HEK293 (cell line): ENCODE measurements at regions not wholly inside any gene's neighbourhood (a gene's known extent, or its start where the extent isn't known, plus 50 kb on each side); places are given as distances from the start of the nearest gene placed in this dataset.

Experiments
- ATF2 ChIP-seq: fragments of 450-650 bp; formaldehyde crosslinking; IDR thresholded peaks from 2 replicates; pipeline ENCODE4 v1.5.1; 2016; ENCODE audit warnings: missing biosample characterization, missing genetic modification characterization, low read depth
- BCL11A ChIP-seq: fragments of 450-650 bp; formaldehyde crosslinking; IDR thresholded peaks from 2 replicates; pipeline ENCODE4 v1.5.1; 2016; ENCODE audit warnings: low read depth, missing biosample characterization, missing genetic modification characterization
- GFI1B ChIP-seq: fragments of 450-650 bp; formaldehyde crosslinking; IDR thresholded peaks from 2 replicates; pipeline ENCODE4 v1.5.1; 2016; ENCODE audit warnings: missing biosample characterization, missing genetic modification characterization
- GLI4 ChIP-seq: fragments of 450-650 bp; formaldehyde crosslinking; IDR thresholded peaks from 2 replicates; pipeline ENCODE4 v1.5.1; 2016; ENCODE audit warnings: missing biosample characterization, missing genetic modification characterization
- GLIS1 ChIP-seq: fragments of 450-650 bp; formaldehyde crosslinking; IDR thresholded peaks from 2 replicates; pipeline ENCODE4 v1.5.1; 2016; ENCODE audit warnings: missing biosample characterization, missing genetic modification characterization
- GLIS2 ChIP-seq: fragments of 450-650 bp; formaldehyde crosslinking; IDR thresholded peaks from 2 replicates; pipeline ENCODE4 v1.5.1; 2016; ENCODE audit warnings: missing biosample characterization, missing genetic modification characterization
- IKZF3 ChIP-seq: fragments of 450-650 bp; IDR thresholded peaks from 2 replicates; pipeline ENCODE4 v1.5.0; 2018; ENCODE audit warnings: missing biosample characterization, mild to moderate bottlenecking, missing genetic modification characterization, moderate library complexity
- KLF1 ChIP-seq: fragments of 450-650 bp; formaldehyde crosslinking; IDR thresholded peaks from 2 replicates; pipeline ENCODE4 v1.5.1; 2016; ENCODE audit warnings: missing biosample characterization, missing genetic modification characterization
- PRDM10 ChIP-seq: fragments of 450-650 bp; formaldehyde crosslinking; IDR thresholded peaks from 2 replicates; pipeline ENCODE4 v1.5.1; 2016; ENCODE audit warnings: missing biosample characterization, missing genetic modification characterization
- REST ChIP-seq: fragments of 450-650 bp; formaldehyde crosslinking; IDR thresholded peaks from 2 replicates; pipeline ENCODE4 v1.5.1; 2016; ENCODE audit warnings: missing biosample characterization, missing genetic modification characterization
- SCRT2 ChIP-seq: fragments of 450-650 bp; formaldehyde crosslinking; IDR thresholded peaks from 2 replicates; pipeline ENCODE4 v1.5.1; 2016; ENCODE audit warnings: missing biosample characterization, missing genetic modification characterization
- SP7 ChIP-seq: fragments of 450-650 bp; formaldehyde crosslinking; IDR thresholded peaks from 2 replicates; pipeline ENCODE4 v1.5.1; 2016; ENCODE audit warnings: missing biosample characterization, missing genetic modification characterization
- WT1 ChIP-seq: fragments of 450-650 bp; formaldehyde crosslinking; IDR thresholded peaks from 2 replicates; pipeline ENCODE4 v1.5.1; 2016; ENCODE audit warnings: missing biosample characterization, missing genetic modification characterization
- ZNF146 ChIP-seq: fragments of 450-650 bp; formaldehyde crosslinking; IDR thresholded peaks from 2 replicates; pipeline ENCODE4 v1.5.1; 2016; ENCODE audit warnings: missing biosample characterization, missing genetic modification characterization
- ZNF157 ChIP-seq: fragments of 450-650 bp; formaldehyde crosslinking; IDR thresholded peaks from 2 replicates; pipeline ENCODE4 v1.5.1; 2016; ENCODE audit warnings: missing biosample characterization, missing genetic modification characterization
- ZNF211 ChIP-seq: fragments of 450-650 bp; formaldehyde crosslinking; IDR thresholded peaks from 2 replicates; pipeline ENCODE4 v1.5.1; 2016; ENCODE audit warnings: low read depth, missing biosample characterization, missing genetic modification characterization
- ZNF24 ChIP-seq: fragments of 450-650 bp; formaldehyde crosslinking; IDR thresholded peaks from 2 replicates; pipeline ENCODE4 v1.5.1; 2016; ENCODE audit warnings: missing biosample characterization, missing genetic modification characterization
- ZNF292 ChIP-seq: fragments of 450-650 bp; formaldehyde crosslinking; IDR thresholded peaks from 2 replicates; pipeline ENCODE4 v1.5.1; 2016; ENCODE audit warnings: low read depth, missing biosample characterization, missing genetic modification characterization, borderline replicate concordance
- ZNF433 ChIP-seq: fragments of 450-650 bp; formaldehyde crosslinking; IDR thresholded peaks from 2 replicates; pipeline ENCODE4 v1.5.1; 2016; ENCODE audit warnings: missing biosample characterization, missing genetic modification characterization, low read depth
- ZNF510 ChIP-seq: fragments of 450-650 bp; formaldehyde crosslinking; IDR thresholded peaks from 2 replicates; pipeline ENCODE4 v1.5.1; 2018; ENCODE audit warnings: mild to moderate bottlenecking, missing genetic modification characterization, missing biosample characterization; ENCODE audit not compliant: insufficient replicate concordance
- ZNF529 ChIP-seq: fragments of 450-650 bp; formaldehyde crosslinking; IDR thresholded peaks from 2 replicates; pipeline ENCODE4 v1.5.1; 2017; ENCODE audit warnings: missing genetic modification characterization, missing biosample characterization; ENCODE audit not compliant: insufficient replicate concordance
- ZNF600 ChIP-seq: fragments of 450-650 bp; formaldehyde crosslinking; IDR thresholded peaks from 2 replicates; pipeline ENCODE4 v1.5.1; 2016; ENCODE audit warnings: missing biosample characterization, missing genetic modification characterization
- ZNF664 ChIP-seq: fragments of 450-650 bp; formaldehyde crosslinking; IDR thresholded peaks from 2 replicates; pipeline ENCODE4 v1.5.1; 2016; ENCODE audit warnings: missing biosample characterization, missing genetic modification characterization
- ZNF707 ChIP-seq: fragments of 450-650 bp; formaldehyde crosslinking; IDR thresholded peaks from 2 replicates; pipeline ENCODE4 v1.5.1; 2016; ENCODE audit warnings: missing biosample characterization, missing genetic modification characterization
- ZNF785 ChIP-seq: fragments of 450-650 bp; formaldehyde crosslinking; IDR thresholded peaks from 2 replicates; pipeline ENCODE4 v1.5.1; 2016; ENCODE audit warnings: missing biosample characterization, missing genetic modification characterization
- TF ChIP-seq, protein P1 (sequence below): fragments of 450-650 bp; formaldehyde crosslinking; IDR thresholded peaks from 2 replicates; pipeline ENCODE4 v1.5.1; 2016; ENCODE audit warnings: missing biosample characterization, missing genetic modification characterization, borderline replicate concordance
- TF ChIP-seq, protein P2 (sequence below): fragments of 450-650 bp; formaldehyde crosslinking; IDR thresholded peaks from 2 replicates; pipeline ENCODE4 v1.5.1; 2016; ENCODE audit warnings: missing biosample characterization, missing genetic modification characterization

GRCh38 chr6:28769626-28770402, 154.0 kb downstream of the TRIM27 start (continued):
- no peak for TF ChIP-seq WT1 (tag by site-specific recombination)
- no peak for TF ChIP-seq GLIS2 (tag by site-specific recombination)
- no peak for TF ChIP-seq ZNF664
- TF ChIP-seq, protein P1, sequence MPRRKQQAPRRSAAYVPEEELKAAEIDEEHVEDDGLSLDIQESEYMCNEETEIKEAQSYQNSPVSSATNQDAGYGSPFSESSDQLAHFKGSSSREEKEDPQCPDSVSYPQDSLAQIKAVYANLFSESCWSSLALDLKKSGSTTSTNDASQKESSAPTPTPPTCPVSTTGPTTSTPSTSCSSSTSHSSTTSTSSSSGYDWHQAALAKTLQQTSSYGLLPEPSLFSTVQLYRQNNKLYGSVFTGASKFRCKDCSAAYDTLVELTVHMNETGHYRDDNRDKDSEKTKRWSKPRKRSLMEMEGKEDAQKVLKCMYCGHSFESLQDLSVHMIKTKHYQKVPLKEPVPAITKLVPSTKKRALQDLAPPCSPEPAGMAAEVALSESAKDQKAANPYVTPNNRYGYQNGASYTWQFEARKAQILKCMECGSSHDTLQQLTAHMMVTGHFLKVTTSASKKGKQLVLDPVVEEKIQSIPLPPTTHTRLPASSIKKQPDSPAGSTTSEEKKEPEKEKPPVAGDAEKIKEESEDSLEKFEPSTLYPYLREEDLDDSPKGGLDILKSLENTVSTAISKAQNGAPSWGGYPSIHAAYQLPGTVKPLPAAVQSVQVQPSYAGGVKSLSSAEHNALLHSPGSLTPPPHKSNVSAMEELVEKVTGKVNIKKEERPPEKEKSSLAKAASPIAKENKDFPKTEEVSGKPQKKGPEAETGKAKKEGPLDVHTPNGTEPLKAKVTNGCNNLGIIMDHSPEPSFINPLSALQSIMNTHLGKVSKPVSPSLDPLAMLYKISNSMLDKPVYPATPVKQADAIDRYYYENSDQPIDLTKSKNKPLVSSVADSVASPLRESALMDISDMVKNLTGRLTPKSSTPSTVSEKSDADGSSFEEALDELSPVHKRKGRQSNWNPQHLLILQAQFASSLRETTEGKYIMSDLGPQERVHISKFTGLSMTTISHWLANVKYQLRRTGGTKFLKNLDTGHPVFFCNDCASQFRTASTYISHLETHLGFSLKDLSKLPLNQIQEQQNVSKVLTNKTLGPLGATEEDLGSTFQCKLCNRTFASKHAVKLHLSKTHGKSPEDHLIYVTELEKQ (tag by site-specific recombination): no peak
- TF ChIP-seq ZNF292 (tag by site-specific recombination): no peak
- TF ChIP-seq ATF2 (tag by site-specific recombination): no peak
- no peak for TF ChIP-seq PRDM10 (tag by site-specific recombination)
- no peak for TF ChIP-seq ZNF157
- TF ChIP-seq ZNF433: no peak
- TF ChIP-seq GFI1B (tag by site-specific recombination): no peak
- no peak for TF ChIP-seq ZNF529 (tag by site-specific recombination)
- TF ChIP-seq ZNF24 (tag by site-specific recombination): no peak
- TF ChIP-seq GLIS1: no peak
- no peak for TF ChIP-seq ZNF211 (tag by site-specific recombination)
- TF ChIP-seq REST (tag by site-specific recombination): no peak
- no peak for TF ChIP-seq SCRT2 (tag by site-specific recombination)
- TF ChIP-seq ZNF707: no peak
- 0 out of 2 replicates have a peak, but pooled peaks have one; percentile 15 for TF ChIP-seq ZNF600 (tag by site-specific recombination)
- TF ChIP-seq SP7: peak; percentile 22; the same call in 1 of the 2 replicates
- TF ChIP-seq, protein P2, sequence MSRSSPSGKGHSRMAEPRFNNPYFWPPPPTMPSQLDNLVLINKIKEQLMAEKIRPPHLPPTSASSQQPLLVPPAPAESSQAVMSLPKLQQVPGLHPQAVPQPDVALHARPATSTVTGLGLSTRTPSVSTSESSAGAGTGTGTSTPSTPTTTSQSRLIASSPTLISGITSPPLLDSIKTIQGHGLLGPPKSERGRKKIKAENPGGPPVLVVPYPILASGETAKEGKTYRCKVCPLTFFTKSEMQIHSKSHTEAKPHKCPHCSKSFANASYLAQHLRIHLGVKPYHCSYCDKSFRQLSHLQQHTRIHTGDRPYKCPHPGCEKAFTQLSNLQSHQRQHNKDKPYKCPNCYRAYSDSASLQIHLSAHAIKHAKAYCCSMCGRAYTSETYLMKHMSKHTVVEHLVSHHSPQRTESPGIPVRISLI (tag by site-specific recombination): no peak
- TF ChIP-seq GLI4: no peak
- TF ChIP-seq KLF1: no peak
- no peak for TF ChIP-seq BCL11A
- TF ChIP-seq ZNF785 (tag by site-specific recombination): no peak
- TF ChIP-seq ZNF146 (tag by site-specific recombination): no peak
- TF ChIP-seq ZNF510: no peak
- TF ChIP-seq IKZF3 (tag by site-specific recombination): peak; percentile 50; the same call in 1 of the 2 replicates
